NCI-H524 (cell line): ENCODE measurements at regions not wholly inside any gene's neighbourhood (a gene's known extent, or its start where the extent isn't known, plus 50 kb on each side); places are given as distances from the start of the nearest gene placed in this dataset.

Source experiments
- DNase-seq, 2 experiments: peaks; one replicate each; lab custom pipeline; 2025; lab: John Stamatoyannopoulos, UW

DNA sequence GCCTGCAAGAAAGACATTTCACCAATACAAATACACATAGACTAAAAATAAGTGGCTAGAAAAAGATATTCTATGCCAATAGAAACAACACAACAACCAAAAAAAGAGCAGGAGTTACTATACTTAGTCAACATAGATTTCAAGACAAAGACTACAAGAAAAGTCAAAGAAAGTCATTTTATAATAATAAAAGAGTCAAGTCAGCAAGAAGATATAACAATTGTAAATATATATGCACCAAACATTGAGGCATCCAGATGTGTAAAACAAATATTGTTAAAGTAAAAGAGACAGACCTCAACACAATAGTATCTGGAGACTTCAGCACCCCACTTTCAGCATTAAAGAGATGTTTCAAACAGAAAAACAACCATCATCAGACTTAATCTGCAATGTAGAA, 104.6 kb downstream of the AMY1C start:
- DNase-seq, result no peak

DNA sequence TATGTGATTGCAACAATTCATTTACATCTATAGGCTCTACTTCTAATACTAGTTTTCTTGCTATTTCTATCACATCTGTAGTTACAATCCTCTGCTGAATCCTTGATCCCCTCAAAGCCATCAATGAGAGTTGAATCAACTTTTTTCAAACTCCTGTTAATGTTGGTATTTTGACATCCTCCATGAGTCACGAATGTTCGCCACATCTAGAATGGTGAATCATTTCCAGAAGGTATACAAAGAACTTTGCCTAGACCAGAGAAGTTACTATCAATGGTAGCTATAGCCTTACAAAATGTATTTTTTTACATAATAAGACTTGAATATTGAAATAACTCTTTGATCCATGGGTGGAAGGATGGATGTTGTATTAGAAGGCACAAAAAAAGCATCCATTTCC, 110.0 kb downstream of the AMY1C start:
- DNase-seq, result no peak

DNA sequence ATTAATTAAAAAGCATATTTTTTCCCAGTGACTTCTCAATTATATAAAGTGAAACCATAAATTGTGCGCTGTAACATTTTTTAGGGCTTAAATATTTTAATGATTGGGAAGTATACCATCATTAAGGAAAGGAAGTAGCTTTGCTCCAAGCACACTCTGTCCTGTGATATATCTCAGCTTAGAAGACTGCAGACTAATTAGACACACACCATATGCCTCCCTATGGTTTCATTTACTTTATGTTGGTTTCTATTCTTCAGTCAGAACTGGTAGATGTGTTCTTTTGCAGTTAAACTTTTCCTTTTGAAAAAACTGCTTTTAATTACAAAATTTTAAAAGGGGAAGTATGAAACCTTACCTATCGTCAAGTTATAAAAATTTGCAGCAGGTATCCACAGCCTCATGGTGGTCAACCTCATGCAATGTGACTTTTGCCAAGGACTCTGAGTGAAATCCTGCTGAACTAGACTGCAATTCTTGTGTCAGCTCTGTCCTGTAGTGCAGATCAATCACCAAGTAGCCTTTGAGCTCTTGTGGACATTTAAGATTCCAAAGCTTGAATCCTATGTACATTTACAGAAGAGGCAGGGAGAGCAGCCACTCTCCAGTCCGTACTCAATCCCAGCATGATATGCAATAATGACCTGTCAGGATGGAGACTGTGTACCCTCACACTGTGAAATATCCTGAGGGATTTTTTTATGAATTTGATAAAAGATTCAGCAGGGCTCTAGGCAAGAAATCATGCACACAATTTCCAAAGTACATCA, 149.1 kb downstream of the AMY1C start:
- DNase-seq, result peak in 1 of 2 experiments; percentile 7

DNA sequence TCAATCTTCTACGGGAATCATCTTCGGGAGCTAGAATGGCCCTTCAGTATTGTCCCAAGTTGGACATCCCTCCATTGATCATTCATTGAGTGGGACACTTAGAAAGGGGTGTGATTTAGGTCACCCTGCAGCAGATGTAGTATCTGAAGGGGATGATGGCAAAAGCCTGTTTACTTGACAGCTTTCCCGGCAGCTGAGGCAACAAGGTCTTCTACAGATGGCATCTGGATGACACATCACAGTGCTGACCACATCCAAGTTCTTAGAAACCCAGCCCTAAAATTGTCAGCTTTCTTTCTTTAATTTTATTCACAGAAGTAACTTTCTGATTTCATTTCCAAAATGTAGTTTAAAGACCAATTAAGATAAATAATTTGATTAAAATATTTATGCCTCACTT, 150.3 kb downstream of the AMY1C start:
- no peak for DNase-seq

DNA sequence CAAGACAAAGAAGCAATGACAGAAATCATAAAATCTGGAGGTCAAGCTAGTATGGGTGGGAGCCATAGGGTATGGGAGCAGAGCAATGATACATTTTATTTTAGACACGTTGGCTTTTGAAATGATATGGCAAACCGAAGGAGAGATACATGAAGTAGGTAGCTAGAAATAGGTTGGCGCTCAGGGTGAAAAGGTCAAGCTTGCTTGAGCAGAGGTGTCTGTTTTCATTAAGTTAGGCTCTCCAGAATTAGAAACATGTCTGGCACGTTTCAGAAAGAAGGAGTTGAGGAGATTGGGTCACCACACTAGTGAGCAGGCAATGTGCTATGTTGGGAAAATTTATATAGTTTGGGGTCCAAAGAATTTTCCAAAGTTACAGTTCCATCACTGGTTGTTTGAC, 151.4 kb downstream of the AMY1C start:
- no peak for DNase-seq

DNA sequence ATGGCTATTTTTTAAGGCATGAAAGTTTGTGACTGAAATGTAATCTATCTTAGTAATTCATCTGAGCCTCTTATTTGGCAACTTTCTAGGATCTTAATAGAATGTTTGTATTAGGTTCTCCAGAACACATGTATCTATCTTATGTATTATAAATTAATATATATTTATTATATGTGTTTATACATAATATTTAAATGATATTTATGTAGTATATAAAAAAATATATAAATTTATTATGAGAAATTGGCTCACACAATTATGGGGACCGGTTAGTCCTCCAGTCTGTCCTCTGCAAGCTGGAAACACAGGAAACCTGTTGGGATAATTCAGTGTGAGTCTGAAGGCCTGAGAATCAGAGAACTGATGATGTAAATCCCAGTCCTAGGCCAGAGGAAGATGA, 155.7 kb downstream of the AMY1C start:
- no peak for DNase-seq

DNA sequence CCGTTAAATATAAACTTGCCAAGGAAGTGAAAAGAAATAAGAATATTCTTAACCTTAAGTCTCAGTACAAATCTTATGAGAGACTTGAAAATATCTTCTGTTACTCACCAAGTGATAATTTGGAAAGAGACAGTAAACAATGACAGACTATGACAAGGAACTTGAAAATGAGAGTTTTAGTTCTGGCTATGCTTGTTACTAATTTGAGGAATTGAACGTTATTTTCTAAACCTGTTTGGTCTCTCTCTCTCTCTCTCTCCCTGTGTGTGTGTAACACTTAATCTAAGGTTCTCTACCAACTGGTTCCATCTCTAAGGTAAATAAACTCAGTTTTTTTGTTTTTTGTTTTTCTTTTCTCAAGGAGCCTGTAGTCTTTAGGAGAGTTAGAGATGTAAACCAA, 161.8 kb downstream of the AMY1C start:
- no peak for DNase-seq

DNA sequence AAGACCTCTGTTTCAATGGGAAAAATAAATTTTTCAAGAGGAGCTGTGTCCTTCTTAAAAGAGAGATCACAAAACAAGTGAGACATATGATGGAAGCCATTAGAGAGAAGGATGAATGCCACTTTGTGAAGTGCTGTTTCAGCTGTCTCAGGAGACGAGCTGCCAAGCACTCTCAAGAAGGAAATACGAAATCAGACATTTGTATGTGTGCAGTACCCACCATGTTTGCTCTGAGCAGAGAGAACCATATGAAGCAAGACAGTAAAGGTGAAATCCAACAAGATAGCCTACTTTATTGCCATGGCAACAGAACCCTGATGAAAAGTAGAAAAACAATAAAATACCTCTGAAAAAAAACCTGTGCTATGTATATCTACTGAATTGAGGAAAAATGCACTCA, 168.1 kb downstream of the AMY1C start:
- DNase-seq, result peak in 1 of 2 experiments; percentile 50

DNA sequence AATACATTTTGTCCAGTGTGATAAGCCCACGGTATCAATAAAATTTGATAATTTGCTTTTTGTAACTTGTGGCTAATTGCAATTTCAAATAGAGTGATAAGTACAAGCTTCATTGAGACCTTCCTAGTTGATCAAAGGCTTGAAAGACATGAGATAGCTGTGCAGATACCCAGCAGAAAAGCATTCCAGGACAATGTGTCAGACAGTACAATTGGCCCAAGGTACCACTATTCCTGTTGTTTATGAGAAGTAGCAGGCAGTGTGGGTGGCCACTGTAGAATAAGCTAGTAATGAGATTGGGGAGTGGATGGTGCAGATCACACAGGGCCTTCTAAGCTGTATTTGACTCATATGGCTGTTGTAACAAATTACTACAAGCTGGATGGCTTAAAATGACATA, 182.2 kb downstream of the AMY1C start:
- DNase-seq, result no peak

DNA sequence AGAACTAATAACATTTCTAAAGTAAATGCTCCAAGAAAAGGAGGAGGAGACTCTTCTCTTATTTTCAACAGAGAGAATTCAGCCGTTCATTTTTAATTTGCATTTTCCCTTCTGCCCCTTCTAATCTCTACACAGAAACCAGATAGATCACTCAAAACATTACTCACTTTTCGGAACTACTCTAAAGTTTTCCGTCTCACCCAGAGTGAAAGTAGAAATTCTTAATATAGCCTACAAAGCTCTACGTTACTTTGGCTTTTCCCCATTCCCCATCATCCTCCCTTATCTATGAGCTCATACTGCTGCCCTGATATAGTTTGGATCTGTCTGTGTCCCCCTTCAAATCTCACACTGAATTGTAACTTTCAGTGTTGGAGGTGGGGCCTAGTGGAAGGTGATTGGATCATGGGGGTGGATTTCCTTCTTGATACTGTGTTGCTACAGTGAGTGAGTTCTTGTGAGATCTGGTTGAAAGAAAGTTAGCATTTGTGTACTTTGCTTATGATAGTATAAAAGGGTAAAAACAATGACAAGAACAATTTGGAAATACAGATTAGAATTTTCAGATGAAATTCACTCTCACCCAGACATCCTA, 188.2 kb downstream of the AMY1C start:
- no peak for DNase-seq

DNA sequence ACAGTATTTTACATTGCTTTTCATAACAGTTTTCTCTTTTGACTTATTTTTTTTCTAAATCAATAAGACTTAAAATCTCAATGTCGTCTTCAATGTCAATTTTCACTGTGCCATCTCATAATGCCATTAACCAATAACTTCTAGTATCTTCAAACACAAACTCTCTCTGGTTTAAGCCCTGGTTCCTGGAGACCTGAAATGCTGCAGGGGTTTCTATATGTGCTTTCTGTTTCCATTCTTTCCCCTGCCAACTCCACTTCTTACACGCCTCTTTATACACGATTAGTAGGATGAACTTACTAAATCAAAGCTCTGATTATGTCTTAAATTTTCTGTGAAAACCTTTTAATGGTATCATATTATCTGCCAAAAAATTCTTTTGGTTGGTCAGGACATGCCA, 191.4 kb downstream of the AMY1C start:
- no peak for DNase-seq

DNA sequence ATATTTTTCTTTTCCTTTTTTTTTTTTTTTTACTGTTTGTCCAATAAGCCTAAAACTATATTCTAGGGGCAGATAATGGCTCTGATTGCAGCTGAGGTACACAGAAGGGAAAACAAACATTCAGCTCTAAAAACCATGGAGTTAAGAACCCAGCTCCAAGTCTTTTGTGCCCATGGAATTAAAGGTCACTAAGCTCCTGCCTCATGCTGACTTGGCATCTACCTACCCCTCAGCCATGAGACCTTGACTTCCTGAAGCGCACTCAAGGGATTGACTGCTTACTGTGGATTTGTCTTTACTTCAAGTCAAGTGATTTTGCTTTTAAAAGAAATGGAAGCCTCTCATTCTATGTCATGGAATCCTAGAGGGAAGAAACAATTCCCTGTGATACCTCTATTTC, 192.3 kb downstream of the AMY1C start:
- no peak for DNase-seq

DNA sequence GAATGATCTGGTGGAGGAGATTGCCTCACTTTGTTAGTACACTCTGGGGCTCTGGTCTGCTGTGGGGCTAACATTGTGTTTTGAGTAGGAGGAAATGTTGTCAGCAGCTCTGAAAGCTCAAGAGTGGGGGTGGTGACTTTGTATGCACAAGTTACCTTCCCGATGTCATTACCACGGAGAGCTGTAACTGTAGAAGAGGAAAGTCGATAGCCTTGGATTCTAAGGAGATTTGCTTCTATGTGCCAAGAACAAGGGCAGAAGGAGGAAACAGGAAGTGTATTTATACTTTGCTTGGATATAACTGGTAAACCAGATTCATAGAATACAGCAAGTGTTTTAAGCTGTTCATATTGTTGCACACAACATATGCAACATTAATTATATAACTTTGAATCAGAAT, 196.1 kb downstream of the AMY1C start:
- DNase-seq, result no peak

DNA sequence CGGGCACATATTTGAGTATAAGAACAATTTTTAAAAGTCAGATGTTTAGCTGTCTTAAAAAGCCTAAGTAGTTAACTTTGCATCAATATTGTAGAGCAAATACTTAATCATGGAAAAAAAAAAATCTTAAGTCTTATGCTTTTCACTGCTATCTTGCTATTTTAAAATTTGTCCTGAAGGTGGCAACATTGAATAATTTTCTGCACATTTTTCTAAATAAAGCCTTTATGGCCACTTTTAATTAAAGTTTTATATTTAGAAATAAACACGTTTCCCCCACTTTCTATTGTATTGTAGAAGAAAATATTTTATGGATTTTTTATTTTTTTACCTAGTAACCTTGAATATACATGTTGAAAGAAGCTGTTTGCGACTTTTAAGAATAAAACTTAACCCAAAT, 198.8 kb downstream of the AMY1C start:
- DNase-seq, result peak in 1 of 2 experiments; percentile 25

DNA sequence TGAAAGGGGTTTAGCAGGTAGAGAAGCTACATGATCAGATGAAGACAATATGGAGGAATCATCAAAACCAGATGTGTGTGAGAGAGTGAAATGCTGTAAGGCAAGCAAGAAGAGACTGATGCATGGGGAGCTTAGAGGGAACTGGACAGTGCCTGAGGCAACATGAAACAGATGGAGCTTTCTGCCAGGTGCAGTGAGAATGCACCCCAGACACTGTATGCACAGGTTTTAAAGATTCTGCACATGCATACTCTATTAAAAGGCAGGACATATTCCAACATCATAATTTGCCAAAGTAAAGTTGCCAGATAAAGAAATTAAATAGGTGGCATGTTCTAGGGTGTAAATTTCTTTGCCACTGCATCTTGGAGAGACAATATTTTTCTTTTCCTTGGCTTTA, 200.1 kb downstream of the AMY1C start:
- DNase-seq, result peak; percentile 25 to 55

DNA sequence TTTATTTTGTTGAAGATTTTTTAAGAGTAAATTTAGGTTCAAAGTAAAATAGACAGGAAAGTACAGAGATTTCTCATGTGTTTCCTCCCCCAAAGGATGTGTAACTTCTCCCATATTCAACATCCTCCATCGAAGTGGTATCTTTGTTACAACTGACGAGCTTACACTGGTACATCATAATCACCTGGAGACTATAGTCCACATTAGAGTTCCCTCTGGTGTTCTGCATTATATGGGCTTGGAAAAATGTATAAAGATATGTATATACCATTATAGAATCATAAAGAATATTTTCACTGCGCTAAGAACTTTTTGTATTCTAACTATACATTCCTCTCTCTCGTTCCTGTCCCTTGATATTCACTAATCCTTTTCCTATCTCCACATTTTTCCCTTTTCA, 203.7 kb downstream of the AMY1C start:
- DNase-seq, result no peak

DNA sequence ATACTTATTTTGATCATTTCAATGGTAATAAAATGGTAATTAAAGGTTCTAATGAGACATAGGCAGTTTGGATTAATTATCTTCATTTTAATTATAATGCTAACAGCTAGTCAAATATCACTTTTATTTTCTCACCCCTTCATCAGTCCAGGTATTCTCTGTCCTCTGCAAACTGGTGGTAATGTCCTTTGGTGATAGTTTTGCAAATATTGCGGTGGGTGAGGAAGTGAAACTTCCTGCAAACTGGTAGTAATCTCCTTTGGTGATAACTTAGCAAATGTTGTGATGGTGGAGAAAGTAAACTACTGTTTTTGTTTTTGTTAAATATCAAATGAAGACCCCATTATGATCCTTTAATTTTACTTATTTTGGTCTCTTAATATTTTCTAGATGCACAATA, 209.0 kb downstream of the AMY1C start:
- no peak for DNase-seq

DNA sequence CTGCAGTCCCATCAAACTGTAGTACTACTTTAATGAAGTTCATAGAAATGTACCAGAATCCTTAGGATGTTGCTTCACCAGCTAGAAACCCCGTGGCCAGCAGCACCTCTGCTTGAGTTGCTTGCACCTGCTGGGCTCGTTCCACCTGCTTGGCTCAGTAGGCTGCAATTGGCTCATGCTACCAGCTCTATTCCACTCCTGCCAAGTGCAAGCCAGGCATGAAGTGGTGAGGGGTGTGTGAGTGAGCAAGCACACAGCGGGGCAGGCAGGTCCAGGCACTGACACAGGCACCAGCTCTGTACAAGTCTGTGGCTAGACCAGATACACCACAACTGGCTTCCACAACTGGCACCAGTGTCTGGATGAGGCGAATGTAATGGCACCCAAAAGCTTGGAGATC, 209.9 kb downstream of the AMY1C start:
- no peak for DNase-seq

DNA sequence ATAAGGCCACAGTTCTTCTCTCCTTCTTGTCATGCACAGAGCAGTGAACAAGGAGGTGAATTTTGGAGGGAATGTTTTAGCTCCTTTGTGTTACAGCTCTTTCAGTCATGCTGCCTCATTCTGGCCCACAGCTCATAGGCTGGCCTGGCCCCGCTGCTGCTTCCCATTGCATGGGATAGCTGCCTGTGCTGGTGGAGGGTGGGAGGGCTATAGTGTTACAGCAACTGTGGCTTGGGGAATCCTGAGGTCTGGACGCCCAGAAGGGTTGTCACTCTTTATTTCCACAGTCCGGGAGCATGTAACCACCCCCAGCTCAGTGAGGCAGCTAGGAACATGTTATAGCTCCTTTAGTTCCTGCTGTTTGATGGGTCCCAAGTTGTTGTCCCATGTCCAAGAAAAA, 210.3 kb downstream of the AMY1C start:
- no peak for DNase-seq

DNA sequence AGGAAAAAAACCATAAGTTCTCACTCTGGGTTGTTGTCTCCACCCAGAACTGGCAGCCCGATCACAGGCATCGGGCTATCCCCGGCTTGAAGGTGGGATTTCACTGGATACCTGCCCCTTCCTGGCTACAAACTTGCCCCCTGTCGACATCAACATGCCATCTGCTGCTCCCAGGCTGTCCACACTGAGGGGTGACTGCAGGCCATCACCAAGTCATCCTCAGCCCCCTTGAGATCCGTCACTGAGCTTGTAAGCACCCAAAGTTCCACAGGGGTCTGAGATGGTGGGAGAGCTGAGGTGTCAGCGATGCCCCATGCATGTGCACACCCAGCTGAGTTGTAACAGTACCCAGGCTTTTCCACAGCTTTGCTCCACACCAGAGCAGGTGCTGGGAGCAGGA, 211.0 kb downstream of the AMY1C start:
- DNase-seq, result no peak

DNA sequence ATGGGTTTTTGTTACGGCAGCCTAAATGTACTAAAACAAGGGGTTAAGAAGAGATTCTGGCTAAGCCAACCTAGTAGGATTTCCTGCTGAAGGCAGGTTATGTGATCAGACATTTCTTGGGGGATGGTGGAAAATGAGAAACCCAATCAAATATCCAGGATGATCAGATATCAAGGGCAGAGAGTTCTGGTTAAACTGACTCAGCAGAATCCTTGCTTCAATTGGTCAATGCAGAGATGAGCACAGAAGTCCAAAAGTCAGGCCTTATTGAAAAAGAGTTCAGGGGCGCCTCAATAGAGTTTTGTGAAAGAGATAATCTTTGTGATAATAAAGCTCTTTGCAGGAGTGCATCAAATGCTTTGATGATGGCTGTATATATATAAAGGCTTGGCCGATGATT, 237.1 kb downstream of the AMY1C start:
- DNase-seq, result no peak

DNA sequence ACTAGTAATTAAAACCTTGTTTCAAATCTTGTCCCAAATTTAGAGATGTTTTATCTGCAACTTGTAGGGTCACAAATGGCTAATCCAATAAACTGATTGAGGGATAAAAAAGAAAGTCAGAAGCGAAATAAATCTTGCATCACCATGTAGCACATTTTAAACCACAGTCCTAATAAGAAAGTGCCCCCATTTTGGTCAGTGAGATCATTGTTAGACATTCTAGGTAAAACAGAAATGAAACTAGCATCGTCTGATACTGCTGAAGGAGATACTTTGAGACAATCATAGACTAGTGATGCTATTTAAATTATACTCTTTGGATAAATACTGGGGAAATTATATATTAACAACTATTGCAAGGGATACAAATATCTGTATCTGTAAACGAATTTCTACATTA, 247.9 kb downstream of the AMY1C start:
- DNase-seq, result no peak

DNA sequence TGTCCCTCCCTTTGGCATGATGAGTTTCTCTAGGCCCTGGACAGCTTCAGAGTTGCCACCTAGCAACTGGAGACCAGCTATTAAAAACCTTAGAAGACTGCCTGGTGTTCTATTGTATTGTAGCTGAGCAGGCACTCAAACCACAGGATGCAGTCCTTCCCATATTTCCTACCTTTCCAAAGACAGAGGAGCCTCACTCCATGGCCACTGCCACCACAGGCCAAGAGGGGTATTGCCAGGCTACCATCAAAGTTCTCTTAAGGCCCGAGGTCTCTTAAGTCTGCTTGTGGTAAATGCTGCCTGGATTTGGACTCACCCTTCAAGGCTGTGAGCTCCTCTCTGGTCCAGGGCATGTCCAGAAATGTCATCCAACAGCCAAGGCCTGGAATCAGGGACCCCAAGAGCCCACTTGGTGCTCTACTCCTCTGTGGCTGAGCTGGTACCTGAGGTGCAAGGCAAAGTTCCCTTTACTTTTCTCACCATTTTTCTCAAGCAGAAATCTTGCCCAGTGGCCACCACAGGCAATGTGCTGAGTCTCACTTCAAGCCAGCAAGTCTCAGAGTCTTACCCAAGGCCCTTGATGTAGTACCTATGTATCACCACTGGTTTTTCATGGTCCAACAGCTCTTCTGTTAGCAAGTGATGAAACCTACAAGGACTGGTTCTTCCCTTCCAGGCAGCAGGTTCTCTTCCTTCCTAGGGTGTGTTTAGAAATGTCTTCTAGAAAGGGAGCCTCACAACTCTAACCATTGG, 269.4 kb downstream of the AMY1C start:
- no peak for DNase-seq
